ENCODE measurements at regions not wholly inside any gene's neighbourhood (a gene's known extent, or its start where the extent isn't known, plus 50 kb on each side); places are given as distances from the start of the nearest gene placed in this dataset.

DNA sequence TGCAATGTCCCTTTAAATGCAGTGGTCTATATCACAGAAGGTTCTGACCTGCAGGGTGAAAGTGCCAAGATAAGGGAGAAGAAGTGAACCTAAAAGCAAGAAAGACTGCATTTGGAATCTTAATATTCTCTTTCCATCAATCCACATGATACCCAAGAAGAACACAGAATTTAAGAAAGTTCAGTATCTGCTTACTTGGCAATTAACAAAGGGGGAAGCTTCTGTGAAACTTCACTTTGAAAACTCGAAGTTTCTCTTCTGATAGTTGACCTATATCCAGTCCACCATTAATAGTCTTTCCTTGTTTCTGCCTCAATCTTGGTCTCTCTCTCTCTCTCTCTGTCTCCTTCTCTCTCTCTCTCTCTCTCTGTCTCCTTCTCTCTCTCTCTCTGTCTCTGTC lies 592.0 kb downstream of the UTRN start:
- intact Hi-C loops (cut with DNase I) = no loop called here
- TF ChIP-seq, protein P1, sequence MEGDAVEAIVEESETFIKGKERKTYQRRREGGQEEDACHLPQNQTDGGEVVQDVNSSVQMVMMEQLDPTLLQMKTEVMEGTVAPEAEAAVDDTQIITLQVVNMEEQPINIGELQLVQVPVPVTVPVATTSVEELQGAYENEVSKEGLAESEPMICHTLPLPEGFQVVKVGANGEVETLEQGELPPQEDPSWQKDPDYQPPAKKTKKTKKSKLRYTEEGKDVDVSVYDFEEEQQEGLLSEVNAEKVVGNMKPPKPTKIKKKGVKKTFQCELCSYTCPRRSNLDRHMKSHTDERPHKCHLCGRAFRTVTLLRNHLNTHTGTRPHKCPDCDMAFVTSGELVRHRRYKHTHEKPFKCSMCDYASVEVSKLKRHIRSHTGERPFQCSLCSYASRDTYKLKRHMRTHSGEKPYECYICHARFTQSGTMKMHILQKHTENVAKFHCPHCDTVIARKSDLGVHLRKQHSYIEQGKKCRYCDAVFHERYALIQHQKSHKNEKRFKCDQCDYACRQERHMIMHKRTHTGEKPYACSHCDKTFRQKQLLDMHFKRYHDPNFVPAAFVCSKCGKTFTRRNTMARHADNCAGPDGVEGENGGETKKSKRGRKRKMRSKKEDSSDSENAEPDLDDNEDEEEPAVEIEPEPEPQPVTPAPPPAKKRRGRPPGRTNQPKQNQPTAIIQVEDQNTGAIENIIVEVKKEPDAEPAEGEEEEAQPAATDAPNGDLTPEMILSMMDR (IDR thresholded peaks at IDR 0.05) = no peak

DNA sequence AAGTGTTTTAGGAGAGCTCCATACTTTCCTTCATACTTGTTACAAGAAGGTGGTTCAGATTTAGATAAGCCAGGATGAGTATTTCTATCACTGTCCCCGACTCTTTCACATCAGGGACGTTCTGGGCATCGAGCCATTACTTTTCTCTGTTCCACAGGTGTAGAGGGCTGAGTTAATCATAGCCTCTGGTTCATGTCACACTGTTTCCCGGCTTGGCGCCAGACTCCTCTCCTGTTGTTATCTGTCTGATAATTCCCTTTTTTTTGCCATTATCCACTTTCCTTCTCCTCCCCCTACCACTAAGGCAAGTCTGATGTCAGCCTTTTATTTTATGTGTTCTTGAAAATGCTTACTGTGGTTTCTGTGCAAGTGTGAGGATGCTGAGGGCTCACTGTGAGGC lies 593.4 kb downstream of the UTRN start:
- Histone ChIP-seq H3K9me3 (no peaks in the 10 kb centered on the region), H3K4me1 (no peaks in the 10 kb centered on the region), H3K4me3 (no peak overlapping the region), H3K27me3 (ENCODE audit: low read depth) (no peaks in the 10 kb centered on the region), H3K27ac (no peak overlapping the region), H3K36me3 (no peaks in the 10 kb centered on the region)
- intact Hi-C loops (cut with DNase I) = no loop called here
- ATAC-seq (no peak), DNase-seq (no peak)
- TF ChIP-seq, protein P1 (IDR thresholded peaks at IDR 0.05) = no peak

More for the DNA sequence above, 592.0 kb downstream of the UTRN start:
- Histone ChIP-seq H3K4me1 (no peaks in the 10 kb centered on the region), H3K27ac (no peak overlapping the region), H3K27me3 (ENCODE audit: low read depth) (no peaks in the 10 kb centered on the region), H3K4me3 (no peak overlapping the region), H3K9me3 (no peaks in the 10 kb centered on the region), H3K36me3 (no peaks in the 10 kb centered on the region)
- ATAC-seq = no peak
- no peak for DNase-seq

DNA sequence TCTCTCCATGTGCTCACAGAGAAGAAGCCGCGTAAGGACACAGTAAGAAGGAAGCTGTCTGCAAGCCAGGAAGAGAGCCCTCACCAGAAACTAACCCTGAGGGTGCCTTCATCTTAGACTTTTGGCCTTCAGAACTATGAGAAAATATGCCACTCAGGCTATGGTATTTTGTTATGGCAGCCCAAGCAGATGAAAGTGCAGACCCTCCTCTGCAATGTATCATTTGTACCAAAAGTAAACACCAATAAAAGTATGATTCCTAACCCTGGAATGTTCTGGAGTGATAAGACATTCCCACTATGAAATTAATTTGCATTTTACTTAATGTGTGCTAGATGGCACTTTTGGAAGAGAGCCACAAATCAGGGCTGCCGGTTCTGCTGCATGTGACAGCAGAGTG lies 594.3 kb downstream of the UTRN start:
- TF ChIP-seq, protein P1 (IDR thresholded peaks at IDR 0.05) = no peak

DNA sequence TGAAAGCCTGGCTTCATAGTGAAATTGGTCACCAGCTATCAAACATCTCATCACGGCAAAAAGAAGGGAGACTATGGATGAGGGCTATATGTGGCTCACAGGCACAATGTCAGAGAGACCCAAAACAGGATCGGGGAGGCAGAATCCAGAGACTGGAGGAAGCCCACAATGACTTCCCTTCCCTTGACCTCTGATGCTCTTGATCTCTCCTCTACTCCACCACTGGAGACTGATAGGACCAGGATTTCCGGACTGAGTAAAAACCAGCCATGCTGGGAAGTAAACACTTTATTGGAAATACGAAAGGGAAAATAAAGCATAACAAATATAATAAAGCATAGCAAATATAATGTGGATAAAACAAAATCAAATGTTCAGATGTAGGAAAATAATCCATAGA lies 597.3 kb downstream of the UTRN start:
- H3K9me3 ChIP-seq = no peaks in the 10 kb centered on the region
- TF ChIP-seq, protein P1 (IDR thresholded peaks at IDR 0.05) = no peak
- H3K4me1 ChIP-seq = no peaks in the 10 kb centered on the region
- ATAC-seq (no peak), DNase-seq (no peak)
- no peak overlapping the region for H3K27ac ChIP-seq
- H3K4me3 ChIP-seq = no peak overlapping the region
- intact Hi-C loops (cut with DNase I) = no loop called here
- no peaks in the 10 kb centered on the region for H3K27me3 ChIP-seq (ENCODE audit: low read depth)
- no peaks in the 10 kb centered on the region for H3K36me3 ChIP-seq

More for the DNA sequence above, 594.3 kb downstream of the UTRN start:
- Histone ChIP-seq H3K4me3 (no peak overlapping the region), H3K27me3 (ENCODE audit: low read depth) (no peaks in the 10 kb centered on the region), H3K36me3 (no peaks in the 10 kb centered on the region), H3K4me1 (no peaks in the 10 kb centered on the region), H3K9me3 (no peaks in the 10 kb centered on the region), H3K27ac (no peak overlapping the region)
- intact Hi-C loops (cut with DNase I) = no loop called here
- DNase-seq (no peak), ATAC-seq (no peak)

DNA sequence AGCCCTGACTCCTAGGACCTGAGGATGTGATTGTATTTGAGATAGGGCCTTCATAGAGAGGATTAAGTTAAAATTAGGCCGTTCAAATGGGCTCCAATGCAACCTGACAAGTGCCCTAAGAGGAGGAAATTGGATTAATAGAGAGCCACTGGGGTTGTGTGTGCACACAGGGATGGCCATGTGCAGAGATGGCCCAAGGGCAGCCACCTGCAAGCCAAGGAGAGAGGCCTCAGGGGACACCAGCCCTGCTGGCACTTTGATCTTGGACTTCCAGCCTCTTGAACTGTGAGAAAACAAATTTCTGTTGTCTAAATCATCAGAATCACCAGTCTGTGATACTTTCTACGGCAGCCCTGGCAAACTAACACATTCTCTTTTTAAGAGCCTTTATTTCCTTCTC lies 598.8 kb downstream of the UTRN start:
- H3K27ac ChIP-seq = no peak overlapping the region
- H3K4me1 ChIP-seq = no peaks in the 10 kb centered on the region
- no peaks in the 10 kb centered on the region for H3K27me3 ChIP-seq (ENCODE audit: low read depth)
- H3K9me3 ChIP-seq = no peaks in the 10 kb centered on the region
- DNase-seq (no peak), ATAC-seq (no peak)
- no peaks in the 10 kb centered on the region for H3K36me3 ChIP-seq
- H3K4me3 ChIP-seq = no peak overlapping the region
- TF ChIP-seq, protein P1 (IDR thresholded peaks at IDR 0.05) = no peak
- intact Hi-C loops (cut with DNase I) = no loop called here

DNA sequence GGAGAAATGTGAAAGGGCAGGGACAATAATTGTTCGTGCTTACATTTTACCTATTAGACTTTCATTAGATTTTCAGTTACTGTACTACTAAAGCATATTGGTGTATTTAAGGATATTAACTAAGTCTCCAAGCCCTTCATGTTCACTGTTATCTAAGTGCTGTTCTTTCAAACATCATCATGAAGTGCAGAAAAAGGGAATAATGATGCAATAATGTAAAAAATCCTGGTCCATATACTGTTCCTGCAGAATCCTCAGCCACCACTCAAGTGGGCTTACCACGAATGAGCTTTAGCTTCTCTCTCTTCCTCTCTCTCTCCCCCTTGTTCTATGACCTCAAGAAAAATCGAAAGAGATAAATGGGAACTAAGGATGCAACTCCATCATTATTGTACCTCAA lies 600.7 kb downstream of the UTRN start:
- Histone ChIP-seq H3K4me1 (no peaks in the 10 kb centered on the region), H3K27me3 (ENCODE audit: low read depth) (no peaks in the 10 kb centered on the region), H3K4me3 (no peak overlapping the region), H3K27ac (no peak overlapping the region), H3K9me3 (no peaks in the 10 kb centered on the region), H3K36me3 (no peaks in the 10 kb centered on the region)
- DNase-seq (no peak), ATAC-seq (no peak)
- intact Hi-C loops (cut with DNase I) = no loop called here
- TF ChIP-seq, protein P1 (IDR thresholded peaks at IDR 0.05) = no peak
